Mesenchymal stem cell (in vitro differentiated cells and primary cell): ENCODE measurements at regions not wholly inside any gene's neighbourhood (a gene's known extent, or its start where the extent isn't known, plus 50 kb on each side); places are given as distances from the start of the nearest gene placed in this dataset.

Source experiments
- DNase-seq: peaks from one replicate; pipeline ENCODE4 v3.0.0-alpha.2; 2013
- H2AFZ ChIP-seq: one replicate; pipeline ENCODE4 v1.6.1; 2013; ENCODE audit warnings: low read depth, mild to moderate bottlenecking, control low read depth, inconsistent platforms, low read length, moderate library complexity
- H2AK5ac ChIP-seq: 2 replicates; pipeline ENCODE4 v1.6.1; 2013; ENCODE audit warnings: low read length, moderate library complexity, mild to moderate bottlenecking, inconsistent platforms; ENCODE audit not compliant: severe bottlenecking
- H2BK120ac ChIP-seq: one replicate; pipeline ENCODE4 v1.6.1; 2013; ENCODE audit warnings: low read depth, mild to moderate bottlenecking, inconsistent platforms, low read length, moderate library complexity
- H2BK12ac ChIP-seq, 2 experiments: one replicate each; pipeline ENCODE4 v1.6.1; 2013; ENCODE audit warnings: inconsistent platforms in 2 of 2, low read length in 2 of 2, mild to moderate bottlenecking in 2 of 2, moderate library complexity in 2 of 2, control low read depth in 1 of 2
- H2BK15ac ChIP-seq: one replicate; pipeline ENCODE4 v1.6.1; 2013; ENCODE audit warnings: mild to moderate bottlenecking, low read depth, inconsistent platforms; ENCODE audit not compliant: poor library complexity, severe bottlenecking
- H2BK5ac ChIP-seq: 2 replicates; pipeline ENCODE4 v1.6.1; 2013; ENCODE audit warnings: low read depth, mild to moderate bottlenecking, low read length, control low read depth, inconsistent platforms; ENCODE audit not compliant: poor library complexity, severe bottlenecking
- H3K14ac ChIP-seq, 2 experiments: one replicate each; pipeline ENCODE4 v1.6.1; 2013; ENCODE audit warnings: inconsistent platforms in 2 of 2, low read length in 2 of 2, control low read depth in 1 of 2, mild to moderate bottlenecking in 1 of 2, moderate library complexity in 1 of 2
- H3K18ac ChIP-seq, 2 experiments: one replicate each; pipeline ENCODE4 v1.6.1; 2013; ENCODE audit warnings: inconsistent platforms in 2 of 2, low read length in 2 of 2, control low read depth in 1 of 2, low read depth in 1 of 2, mild to moderate bottlenecking in 1 of 2
- H3K23ac ChIP-seq, 2 experiments: one replicate each; pipeline ENCODE4 v1.6.1; 2013; ENCODE audit warnings: inconsistent platforms in 2 of 2, low read length in 2 of 2, mild to moderate bottlenecking in 2 of 2, moderate library complexity in 2 of 2, control low read depth in 1 of 2
- H3K27ac ChIP-seq: 2 replicates; pipeline ENCODE4 v1.5.1; 2013; ENCODE audit warnings: mild to moderate bottlenecking, moderate library complexity, low read length, control low read depth, inconsistent platforms; ENCODE audit not compliant: poor library complexity, severe bottlenecking
- H3K27me3 ChIP-seq, 2 experiments: 2 replicates each; pipeline versions ENCODE4 v1.6.1 to v1.7.0; 2013; ENCODE audit warnings: low read length in 2 of 2, mild to moderate bottlenecking in 2 of 2, moderate library complexity in 2 of 2, control low read depth in 1 of 2, inconsistent platforms in 1 of 2; ENCODE audit not compliant: control insufficient read depth in 1 of 2, insufficient read depth in 1 of 2
- H3K36me3 ChIP-seq, 2 experiments: 2 replicates each; pipeline versions ENCODE4 v1.6.1 to v1.7.0; 2013; ENCODE audit warnings: low read length in 2 of 2, control low read depth in 1 of 2, inconsistent platforms in 1 of 2, low read depth in 1 of 2, mild to moderate bottlenecking in 1 of 2; ENCODE audit not compliant: insufficient read depth in 2 of 2, control insufficient read depth in 1 of 2
- H3K4ac ChIP-seq, 2 experiments: one replicate each; pipeline ENCODE4 v1.6.1; 2013; ENCODE audit warnings: inconsistent platforms in 2 of 2, low read length in 2 of 2, mild to moderate bottlenecking in 2 of 2, moderate library complexity in 2 of 2, control low read depth in 1 of 2, low read depth in 1 of 2
- H3K4me1 ChIP-seq: 2 replicates; pipeline ENCODE4 v1.6.1; 2013; ENCODE audit warnings: low read depth, low read length, control low read depth; ENCODE audit not compliant: control insufficient read depth, insufficient read depth
- H3K4me2 ChIP-seq: 2 replicates; pipeline ENCODE4 v1.6.1; 2013; ENCODE audit warnings: low read length, mild to moderate bottlenecking, inconsistent platforms; ENCODE audit not compliant: poor library complexity, severe bottlenecking
- H3K4me3 ChIP-seq, 2 experiments: 2 replicates each; pipeline versions ENCODE4 v1.5.1 to v1.7.0; 2013; ENCODE audit warnings: low read length in 2 of 2, mild to moderate bottlenecking in 2 of 2, control low read depth in 1 of 2, low read depth in 1 of 2; ENCODE audit not compliant: insufficient read depth in 1 of 2
- H3K79me1 ChIP-seq: replicated peaks from 2 replicates; pipeline ENCODE4 v1.6.1; 2013; ENCODE audit warnings: mild to moderate bottlenecking, control low read depth, low read length, inconsistent platforms; ENCODE audit not compliant: poor library complexity, severe bottlenecking
- H3K9ac ChIP-seq: 2 replicates; pipeline ENCODE4 v1.7.0; 2013; ENCODE audit warnings: mild to moderate bottlenecking, low read length, moderate library complexity
- H3K9me3 ChIP-seq: 2 replicates; pipeline ENCODE4 v1.7.0; 2013; ENCODE audit warnings: mild to moderate bottlenecking, low read length; ENCODE audit not compliant: control insufficient read depth
- H4K8ac ChIP-seq: one replicate; pipeline ENCODE4 v1.6.1; 2013; ENCODE audit warnings: inconsistent platforms, mild to moderate bottlenecking, low read length, moderate library complexity
- H4K91ac ChIP-seq: one replicate; pipeline ENCODE4 v1.6.1; 2013; ENCODE audit warnings: mild to moderate bottlenecking, low read length, inconsistent platforms
- WGBS: methylation state at CpG from one replicate; pipeline ENCODE4 v1.1.7; 2013; ENCODE audit warnings: mixed read lengths; 5-methylcytosine and 5-hydroxymethylcytosine counted together

GRCh38 chr2:47300081-47300480, 69.0 kb upstream of the EPCAM start:
- H2BK12ac ChIP-seq, result peak overlapping the region in 1 of 2 experiments; percentile 21
- no peak overlapping the region for H3K14ac ChIP-seq
- peak; percentile 41 for DNase-seq
- H3K18ac ChIP-seq, result no peak overlapping the region
- no peak overlapping the region for H4K91ac ChIP-seq
- no peaks in the 10 kb centered on the region for H3K79me1 ChIP-seq
- H3K27me3 ChIP-seq, result peaks cover 0 to 7% of the 10 kb centered on the region in 2 experiments
- no peak overlapping the region for H3K4me2 ChIP-seq
- no peaks in the 10 kb centered on the region for H3K36me3 ChIP-seq
- 100% methylated on average over 1 of the region's 1 CpG for WGBS
- H2BK5ac ChIP-seq, result no peak overlapping the region
- no peak overlapping the region for H3K23ac ChIP-seq
- no peaks in the 10 kb centered on the region for H3K9me3 ChIP-seq
- peaks cover 3% of the 10 kb centered on the region for H3K4me1 ChIP-seq
- no peak overlapping the region for H4K8ac ChIP-seq
- H3K27ac ChIP-seq, result no peak overlapping the region
- no peak overlapping the region for H3K9ac ChIP-seq
- no peak overlapping the region for H2AFZ ChIP-seq
- H2BK120ac ChIP-seq, result no peak overlapping the region
- peak overlapping the region; percentile 87 for H2AK5ac ChIP-seq
- H3K4ac ChIP-seq, result no peak overlapping the region
- no peak overlapping the region for H2BK15ac ChIP-seq
- no peak overlapping the region for H3K4me3 ChIP-seq

GRCh38 chr2:47299555-47299954, 69.6 kb upstream of the EPCAM start:
- Histone ChIP-seq H3K79me1 (no peaks in the 10 kb centered on the region), H3K14ac (no peak overlapping the region)
- WGBS, result 62% methylated on average over 8 of the region's 9 CpGs

GRCh38 chr2:47298771-47299170, 70.3 kb upstream of the EPCAM start:
- H2BK120ac ChIP-seq, result peak overlapping the region; percentile 61
- no peaks in the 10 kb centered on the region for H3K79me1 ChIP-seq
- H3K23ac ChIP-seq, result no peak overlapping the region
- H3K4ac ChIP-seq, result no peak overlapping the region
- no peaks in the 10 kb centered on the region for H3K9me3 ChIP-seq
- WGBS, result 54% methylated on average over 3 of the region's 3 CpGs
- H4K91ac ChIP-seq, result no peak overlapping the region
- H3K4me3 ChIP-seq, result no peak overlapping the region
- H3K14ac ChIP-seq, result no peak overlapping the region
- H4K8ac ChIP-seq, result no peak overlapping the region
- peak overlapping the region; percentile 18 to 33 for H3K18ac ChIP-seq
- no peak for DNase-seq
- H2AFZ ChIP-seq, result no peak overlapping the region
- H3K4me1 ChIP-seq, result peaks cover 8% of the 10 kb centered on the region
- no peak overlapping the region for H2BK12ac ChIP-seq
- no peak overlapping the region for H2BK5ac ChIP-seq
- peaks cover 0 to 7% of the 10 kb centered on the region in 2 experiments for H3K27me3 ChIP-seq
- no peak overlapping the region for H3K4me2 ChIP-seq
- H2AK5ac ChIP-seq, result peak overlapping the region; percentile 69
- no peaks in the 10 kb centered on the region for H3K36me3 ChIP-seq
- peak overlapping the region; percentile 41 for H3K9ac ChIP-seq
- no peak overlapping the region for H2BK15ac ChIP-seq
- no peak overlapping the region for H3K27ac ChIP-seq

More at GRCh38 chr2:47299555-47299954, 69.6 kb upstream of the EPCAM start:
- Histone ChIP-seq H3K23ac (no peak overlapping the region), H3K4me3 (no peak overlapping the region), H4K8ac (no peak overlapping the region), H3K36me3 (no peaks in the 10 kb centered on the region), H3K4me1 (peaks cover 3% of the 10 kb centered on the region), H2BK120ac (no peak overlapping the region), H3K9me3 (no peaks in the 10 kb centered on the region), H3K4me2 (no peak overlapping the region), H3K9ac (no peak overlapping the region), H2BK12ac (peak overlapping the region in 1 of 2 experiments; percentile 66), H4K91ac (no peak overlapping the region), H2AFZ (no peak overlapping the region), H3K27ac (no peak overlapping the region), H2BK15ac (no peak overlapping the region), H3K4ac (no peak overlapping the region), H3K18ac (no peak overlapping the region), H3K27me3 (peaks cover 0 to 7% of the 10 kb centered on the region in 2 experiments), H2BK5ac (no peak overlapping the region), H2AK5ac (no peak overlapping the region)
- DNase-seq, result peak; percentile 89

- Histone ChIP-seq H2BK5ac (no peak overlapping the region), H2AFZ (no peak overlapping the region), H3K27ac (no peak overlapping the region), H2BK120ac (no peak overlapping the region), H2BK12ac (peak overlapping the region in 1 of 2 experiments; percentile 31), H3K9ac (peak overlapping the region; percentile 41), H3K4me2 (no peak overlapping the region), H3K18ac (no peak overlapping the region), H2AK5ac (no peak overlapping the region), H3K23ac (no peak overlapping the region), H3K14ac (no peak overlapping the region), H3K4me1 (peaks cover 8% of the 10 kb centered on the region), H4K91ac (peak overlapping the region; percentile 39), H3K4me3 (no peak overlapping the region), H3K9me3 (no peaks in the 10 kb centered on the region), H4K8ac (no peak overlapping the region), H3K27me3 (peaks cover 0 to 7% of the 10 kb centered on the region in 2 experiments), H3K4ac (no peak overlapping the region), H2BK15ac (no peak overlapping the region), H3K79me1 (no peaks in the 10 kb centered on the region), H3K36me3 (no peaks in the 10 kb centered on the region)
- peak; percentile 57 for DNase-seq
- 94% methylated on average over 6 of the region's 7 CpGs for WGBS
These were observed 71.2 kb upstream of the EPCAM start for GRCh38 chr2:47297767-47298425.
